ENCODE measurements at regions not wholly inside any gene's neighbourhood (a gene's known extent, or its start where the extent isn't known, plus 50 kb on each side); places are given as distances from the start of the nearest gene placed in this dataset.
A peak's percentile ranks its signal among the peaks of the same experiment; 100 is the strongest.

DNA sequence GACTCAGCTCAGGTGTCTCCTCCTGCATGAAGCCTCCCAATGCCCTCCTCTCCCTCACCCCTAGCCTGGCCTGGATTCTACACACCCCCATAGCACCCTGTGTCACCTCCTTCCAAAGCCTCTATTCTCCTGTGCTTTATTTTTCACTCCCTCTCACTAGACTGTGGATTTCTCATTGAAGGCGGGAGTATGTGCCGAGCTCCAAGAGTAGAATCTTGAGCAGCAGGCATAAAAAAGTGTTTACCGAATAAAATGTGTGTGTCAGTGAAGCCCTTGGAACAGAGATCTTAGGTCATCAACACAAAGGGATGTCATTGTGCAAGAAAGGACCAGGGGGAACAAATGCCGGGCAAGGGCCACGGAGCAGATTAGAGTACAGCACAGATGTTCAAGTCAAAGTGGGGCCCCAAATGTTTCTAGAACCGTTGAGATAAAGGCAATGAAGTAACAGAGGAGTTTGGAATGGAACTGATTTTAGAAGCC is 106.1 kb upstream of the TMEM170B start (continued):
- TF ChIP-seq ATM (IDR thresholded peaks at IDR 0.05; ENCODE audit: borderline replicate concordance) (no peak), MBD4 (IDR thresholded peaks at IDR 0.05; ENCODE audit: borderline replicate concordance, low read length) (no peak), ZNF484 (CRISPR knock-in tag; IDR thresholded peaks at IDR 0.05; ENCODE audit: borderline replicate concordance, low read depth) (no peak), ARID2 (CRISPR knock-in tag; IDR thresholded peaks at IDR 0.05; ENCODE audit: borderline replicate concordance) (no peak), NBN (conservative IDR thresholded peaks at IDR 0.05) (no peak), NFE2L1 (CRISPR knock-in tag; IDR thresholded peaks at IDR 0.05; ENCODE audit: borderline replicate concordance) (no peak), ZNF660 (CRISPR knock-in tag; IDR thresholded peaks at IDR 0.05; ENCODE audit: borderline replicate concordance, low read depth) (no peak), ZNF326 (CRISPR knock-in tag; IDR thresholded peaks at IDR 0.05; ENCODE audit: borderline replicate concordance) (no peak), WIZ (CRISPR knock-in tag; IDR thresholded peaks at IDR 0.05) (no peak), SNAPC2 (CRISPR knock-in tag; IDR thresholded peaks at IDR 0.05) (no peak), TCF7L2 (IDR thresholded peaks at IDR 0.05; ENCODE audit: low read depth, low read length) (no peak), KLF6 (CRISPR knock-in tag; IDR thresholded peaks at IDR 0.05) (0 out of 2 replicates have a peak, but pooled peaks have one; percentile 31), ZIK1 (CRISPR knock-in tag; IDR thresholded peaks at IDR 0.05; ENCODE audit: borderline replicate concordance, low read depth) (no peak), HNRNPK (IDR thresholded peaks at IDR 0.05; ENCODE audit: low read depth, low read length, poor library complexity, severe bottlenecking) (no peak), POLR2AphosphoS5 (IDR thresholded peaks at IDR 0.05; ENCODE audit: low read depth, low read length) (no peak), FOXK1 (CRISPR knock-in tag; IDR thresholded peaks at IDR 0.05; ENCODE audit: borderline replicate concordance, low read depth) (peak; percentile 72; the same call in 1 of the 2 replicates), HNRNPL (IDR thresholded peaks at IDR 0.05; ENCODE audit: low read depth, low read length) (no peak), ZFP82 (CRISPR knock-in tag; IDR thresholded peaks at IDR 0.05; ENCODE audit: borderline replicate concordance) (no peak), STAG1 (CRISPR knock-in tag; IDR thresholded peaks at IDR 0.05) (no peak), ZFP36L1 (CRISPR knock-in tag; IDR thresholded peaks at IDR 0.05) (no peak), ZNF558 (CRISPR knock-in tag; IDR thresholded peaks at IDR 0.05; ENCODE audit: borderline replicate concordance) (0 out of 2 replicates have a peak, but pooled peaks have one; percentile 42)
- TF ChIP-seq, protein P1, sequence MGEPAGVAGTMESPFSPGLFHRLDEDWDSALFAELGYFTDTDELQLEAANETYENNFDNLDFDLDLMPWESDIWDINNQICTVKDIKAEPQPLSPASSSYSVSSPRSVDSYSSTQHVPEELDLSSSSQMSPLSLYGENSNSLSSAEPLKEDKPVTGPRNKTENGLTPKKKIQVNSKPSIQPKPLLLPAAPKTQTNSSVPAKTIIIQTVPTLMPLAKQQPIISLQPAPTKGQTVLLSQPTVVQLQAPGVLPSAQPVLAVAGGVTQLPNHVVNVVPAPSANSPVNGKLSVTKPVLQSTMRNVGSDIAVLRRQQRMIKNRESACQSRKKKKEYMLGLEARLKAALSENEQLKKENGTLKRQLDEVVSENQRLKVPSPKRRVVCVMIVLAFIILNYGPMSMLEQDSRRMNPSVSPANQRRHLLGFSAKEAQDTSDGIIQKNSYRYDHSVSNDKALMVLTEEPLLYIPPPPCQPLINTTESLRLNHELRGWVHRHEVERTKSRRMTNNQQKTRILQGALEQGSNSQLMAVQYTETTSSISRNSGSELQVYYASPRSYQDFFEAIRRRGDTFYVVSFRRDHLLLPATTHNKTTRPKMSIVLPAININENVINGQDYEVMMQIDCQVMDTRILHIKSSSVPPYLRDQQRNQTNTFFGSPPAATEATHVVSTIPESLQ (CRISPR knock-in tag; conservative IDR thresholded peaks at IDR 0.05): no peak
- TF ChIP-seq, protein P2, sequence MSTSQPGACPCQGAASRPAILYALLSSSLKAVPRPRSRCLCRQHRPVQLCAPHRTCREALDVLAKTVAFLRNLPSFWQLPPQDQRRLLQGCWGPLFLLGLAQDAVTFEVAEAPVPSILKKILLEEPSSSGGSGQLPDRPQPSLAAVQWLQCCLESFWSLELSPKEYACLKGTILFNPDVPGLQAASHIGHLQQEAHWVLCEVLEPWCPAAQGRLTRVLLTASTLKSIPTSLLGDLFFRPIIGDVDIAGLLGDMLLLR (CRISPR knock-in tag; IDR thresholded peaks at IDR 0.05): no peak
- TF ChIP-seq, protein P3, sequence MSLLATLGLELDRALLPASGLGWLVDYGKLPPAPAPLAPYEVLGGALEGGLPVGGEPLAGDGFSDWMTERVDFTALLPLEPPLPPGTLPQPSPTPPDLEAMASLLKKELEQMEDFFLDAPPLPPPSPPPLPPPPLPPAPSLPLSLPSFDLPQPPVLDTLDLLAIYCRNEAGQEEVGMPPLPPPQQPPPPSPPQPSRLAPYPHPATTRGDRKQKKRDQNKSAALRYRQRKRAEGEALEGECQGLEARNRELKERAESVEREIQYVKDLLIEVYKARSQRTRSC (CRISPR knock-in tag; IDR thresholded peaks at IDR 0.05; ENCODE audit: low read depth): no peak
- TF ChIP-seq, protein P4, sequence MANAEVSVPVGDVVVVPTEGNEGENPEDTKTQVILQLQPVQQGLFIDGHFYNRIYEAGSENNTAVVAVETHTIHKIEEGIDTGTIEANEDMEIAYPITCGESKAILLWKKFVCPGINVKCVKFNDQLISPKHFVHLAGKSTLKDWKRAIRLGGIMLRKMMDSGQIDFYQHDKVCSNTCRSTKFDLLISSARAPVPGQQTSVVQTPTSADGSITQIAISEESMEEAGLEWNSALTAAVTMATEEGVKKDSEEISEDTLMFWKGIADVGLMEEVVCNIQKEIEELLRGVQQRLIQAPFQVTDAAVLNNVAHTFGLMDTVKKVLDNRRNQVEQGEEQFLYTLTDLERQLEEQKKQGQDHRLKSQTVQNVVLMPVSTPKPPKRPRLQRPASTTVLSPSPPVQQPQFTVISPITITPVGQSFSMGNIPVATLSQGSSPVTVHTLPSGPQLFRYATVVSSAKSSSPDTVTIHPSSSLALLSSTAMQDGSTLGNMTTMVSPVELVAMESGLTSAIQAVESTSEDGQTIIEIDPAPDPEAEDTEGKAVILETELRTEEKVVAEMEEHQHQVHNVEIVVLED (CRISPR knock-in tag; IDR thresholded peaks at IDR 0.05; ENCODE audit: borderline replicate concordance): peak; percentile 42; the same call in 1 of the 2 replicates
- TF ChIP-seq, protein P5, sequence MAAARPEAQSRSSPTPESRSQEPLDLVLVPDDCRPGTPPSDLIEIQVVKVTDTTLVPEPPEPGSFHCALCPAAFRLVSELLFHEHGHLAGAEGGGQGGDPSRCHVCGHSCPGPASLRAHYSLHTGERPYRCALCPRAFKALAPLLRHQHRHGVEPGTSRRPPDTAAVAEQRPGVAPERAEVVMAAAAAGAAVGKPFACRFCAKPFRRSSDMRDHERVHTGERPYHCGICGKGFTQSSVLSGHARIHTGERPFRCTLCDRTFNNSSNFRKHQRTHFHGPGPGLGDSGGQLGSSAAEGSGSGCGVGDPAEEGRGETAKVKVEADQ (CRISPR knock-in tag; IDR thresholded peaks at IDR 0.05; ENCODE audit: borderline replicate concordance): peak; percentile 76; the same call in 1 of the 2 replicates

Data from HepG2 (cell line).